HCT116 (cell line): ENCODE measurements at regions not wholly inside any gene's neighbourhood (a gene's known extent, or its start where the extent isn't known, plus 50 kb on each side); places are given as distances from the start of the nearest gene placed in this dataset.

Experiments used
- ATAC-seq: fragments of 200-7000 bp; cut with Tn5 transposase; 2 replicates; pipeline ENCODE4 v1.9.1; 2020; ENCODE audit warnings: mild to moderate bottlenecking, moderate library complexity
- BruUV-seq: library from RNA; stranded (reverse); fragments of 400-500 nt; replicated peaks from 2 replicates; lab custom pipeline; 2021; lab: Mats Ljungman, UMichigan
- CTCF ChIA-PET: fragments of 300-600 bp; sonication (Branson Sonifier 250); formaldehyde crosslinking; loops from one replicate; lab custom pipeline; 2021; ENCODE audit warnings: antibody characterized with exemption; lab: Charles Lee
- POLR2A ChIA-PET: fragments of 300-600, 350-600 bp; sonication (Branson Sonifier 250); formaldehyde crosslinking; loops from one replicate; lab custom pipeline; 2021; ENCODE audit warnings: antibody characterized with exemption; lab: Charles Lee
- RAD21 ChIA-PET, 2 experiments: fragments of 300-600 bp; sonication (Branson Sonifier 250); formaldehyde crosslinking; loops; one replicate each; lab custom pipeline; 2023; ENCODE audit warnings: low total read pairs in 2 of 2; ENCODE audit not compliant: uncharacterized antibody in 2 of 2, unreplicated experiment in 2 of 2, low non-redundant PET in 1 of 2; lab: Charles Lee
- DNase-seq: peaks from one replicate; pipeline ENCODE4 v3.0.0-alpha.2; 2010; ENCODE audit warnings: low read depth, low spot score
- H2AFZ ChIP-seq: fragments of 200-600 bp; shearing (Covaris generic), sonication (generic); 2 replicates; pipeline ENCODE4 v1.6.1; 2017; ENCODE audit warnings: low read depth, mixed run types, mixed read lengths, antibody characterized with exemption, low read length; ENCODE audit not compliant: poor library complexity, severe bottlenecking
- H3K27ac ChIP-seq: 2 replicates; pipeline ENCODE4 v1.5.1; 2012; ENCODE audit warnings: low read depth, low read length
- H3K27me3 ChIP-seq: fragments of 200-600 bp; sonication (generic); 2 replicates; pipeline ENCODE4 v1.6.1; 2016; ENCODE audit warnings: mixed run types, low read length, mixed read lengths; ENCODE audit not compliant: insufficient read depth
- H3K36me3 ChIP-seq, 2 experiments: fragments of 200-500 bp in 1 of 2; fragments of 200-600 bp in 1 of 2; sonication (Bioruptor generic) in 1 of 2; sonication (generic) in 1 of 2; 2 replicates each; pipeline versions ENCODE4 v1.5.1 to v1.6.1; 2014 to 2016; ENCODE audit warnings: low read length in 2 of 2, inconsistent platforms in 1 of 2, mixed read lengths in 1 of 2, mixed run types in 1 of 2; ENCODE audit not compliant: insufficient read depth in 2 of 2, control insufficient read depth in 1 of 2
- H3K4me1 ChIP-seq, 2 experiments: fragments of 200-600 bp in 1 of 2; sonication (generic) in 1 of 2; 2 replicates each; pipeline versions ENCODE4 v1.5.1 to v1.6.1; 2012 to 2017; ENCODE audit warnings: low read length in 2 of 2, inconsistent platforms in 1 of 2, mild to moderate bottlenecking in 1 of 2, mixed read lengths in 1 of 2, mixed run types in 1 of 2, moderate library complexity in 1 of 2; ENCODE audit not compliant: insufficient read depth in 2 of 2, control insufficient read depth in 1 of 2
- H3K4me2 ChIP-seq: fragments of 200-600 bp; sonication (generic); 2 replicates; pipeline ENCODE4 v1.6.1; 2017; ENCODE audit warnings: mixed run types, low read length, mixed read lengths
- H3K4me3 ChIP-seq, 2 experiments: fragments of 200-600 bp in 1 of 2; sonication (generic) in 1 of 2; replicated peaks in 1 of 2; 2 replicates each; pipeline ENCODE4 v1.5.1; 2011 to 2016; ENCODE audit warnings: low read length in 2 of 2, control low read depth in 1 of 2, low read depth in 1 of 2, mild to moderate bottlenecking in 1 of 2, mixed read lengths in 1 of 2, mixed run types in 1 of 2
- H3K79me2 ChIP-seq: fragments of 200-600 bp; sonication (generic); 2 replicates; pipeline ENCODE4 v1.6.1; 2017; ENCODE audit warnings: mild to moderate bottlenecking, mixed run types, low read length, moderate library complexity, mixed read lengths; ENCODE audit not compliant: insufficient read depth
- H3K9ac ChIP-seq: fragments of 200-600 bp; sonication (generic); 2 replicates; pipeline ENCODE4 v1.6.1; 2016; ENCODE audit warnings: low read length, mixed read lengths
- H3K9me2 ChIP-seq: fragments of 200-600 bp; sonication (generic), shearing (Covaris generic); 2 replicates; pipeline ENCODE4 v1.6.1; 2017; ENCODE audit warnings: mixed run types, mild to moderate bottlenecking, moderate library complexity; ENCODE audit not compliant: insufficient read depth
- H3K9me3 ChIP-seq, 2 experiments: fragments of 200-500 bp in 1 of 2; fragments of 200-600 bp in 1 of 2; sonication (Bioruptor generic) in 1 of 2; sonication (generic) in 1 of 2; 2 replicates each; pipeline ENCODE4 v1.6.1; 2014 to 2017; ENCODE audit warnings: low read length in 2 of 2, mixed read lengths in 2 of 2, inconsistent platforms in 1 of 2, low read depth in 1 of 2, mild to moderate bottlenecking in 1 of 2, mixed run types in 1 of 2, moderate library complexity in 1 of 2; ENCODE audit not compliant: control insufficient read depth in 1 of 2, insufficient read depth in 1 of 2
- H4K20me1 ChIP-seq: fragments of 200-600 bp; sonication (generic), shearing (Covaris generic); 2 replicates; pipeline ENCODE4 v1.6.1; 2017; ENCODE audit warnings: mixed run types, mild to moderate bottlenecking, moderate library complexity; ENCODE audit not compliant: insufficient read depth
- CBX3 ChIP-seq: IDR thresholded peaks from 2 replicates; pipeline ENCODE4 v1.6.1; 2012; ENCODE audit warnings: low read depth
- CEBPB ChIP-seq: IDR thresholded peaks from 2 replicates; pipeline ENCODE4 v1.6.1; 2012; ENCODE audit warnings: low read depth
- EGR1 ChIP-seq: IDR thresholded peaks from 2 replicates; pipeline ENCODE4 v1.6.1; 2012; ENCODE audit warnings: low read depth
- JUND ChIP-seq: IDR thresholded peaks from 2 replicates; pipeline ENCODE4 v1.6.1; 2012
- RAD21 ChIP-seq: IDR thresholded peaks from 2 replicates; pipeline ENCODE4 v1.6.1; 2012; ENCODE audit warnings: low read depth, mild to moderate bottlenecking
- SIN3A ChIP-seq: IDR thresholded peaks from 2 replicates; pipeline ENCODE4 v1.6.1; 2012; ENCODE audit warnings: low read depth
- SP1 ChIP-seq: IDR thresholded peaks from 2 replicates; pipeline ENCODE4 v1.6.1; 2012; ENCODE audit warnings: low read depth
- SRF ChIP-seq: IDR thresholded peaks from 2 replicates; pipeline ENCODE4 v1.6.1; 2012; ENCODE audit warnings: low read depth
- YY1 ChIP-seq: IDR thresholded peaks from 2 replicates; pipeline ENCODE4 v1.6.1; 2011; ENCODE audit warnings: low read length, low read depth, moderate library complexity, mild to moderate bottlenecking; ENCODE audit not compliant: insufficient replicate concordance; ENCODE audit errors: extremely low read depth
- ZNF274 ChIP-seq: fragments of 200-500 bp; sonication (Bioruptor generic); IDR thresholded peaks from 2 replicates; pipeline ENCODE4 v1.6.1; 2014; ENCODE audit warnings: mild to moderate bottlenecking, low read depth, low read length, inconsistent platforms
- intact Hi-C: fragments of 100-400 bp; cut with micrococcal nuclease; formaldehyde crosslinking; loops from 2 replicates; pipeline ENCODE4 v1.10.0; 2022
- TF ChIP-seq, protein P1 (sequence below): IDR thresholded peaks from 2 replicates; pipeline ENCODE4 v1.6.1; 2012

DNA sequence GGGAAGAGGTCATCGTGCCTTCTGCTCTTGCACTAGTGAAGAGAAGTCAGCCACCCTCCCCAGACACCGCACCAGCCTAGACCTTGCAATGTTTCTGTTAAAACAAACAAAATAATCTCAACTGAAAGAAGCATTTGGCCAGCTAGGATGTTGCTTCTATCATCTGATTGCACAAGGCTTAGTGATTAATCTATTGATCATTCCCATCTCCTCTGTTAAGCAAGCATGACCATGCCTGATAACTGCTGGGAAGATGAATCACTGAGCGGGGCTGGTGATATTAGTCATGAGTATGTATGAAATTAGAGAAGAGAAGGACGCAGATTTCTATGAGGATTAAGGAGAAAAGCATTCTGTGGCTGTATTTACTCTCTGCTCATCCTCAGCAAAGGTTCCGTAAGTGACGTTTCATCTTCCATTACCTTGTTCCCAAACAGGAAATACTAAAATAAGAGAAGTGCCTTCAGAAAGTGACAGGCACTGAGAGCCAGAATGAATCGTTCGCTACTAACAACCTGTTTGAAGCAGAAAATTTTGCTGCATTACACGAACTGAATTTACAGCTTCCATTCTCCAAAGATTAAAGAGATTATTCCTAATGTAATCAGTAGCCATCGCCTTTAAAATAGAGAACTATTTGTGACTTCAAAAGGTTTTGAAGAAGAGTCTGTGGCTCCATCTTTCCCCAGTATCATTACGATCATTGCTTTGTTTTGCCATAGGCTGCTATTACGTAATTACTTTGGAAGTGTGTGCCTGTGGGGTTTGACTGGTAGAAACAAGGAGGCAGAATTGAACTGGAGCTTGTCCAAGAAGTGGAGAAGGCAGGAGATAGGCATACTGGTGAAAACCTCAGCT, 219.1 kb downstream of the MED10 start:
- Histone ChIP-seq H2AFZ (no peak overlapping the region), H3K9me2 (no peaks in the 10 kb centered on the region), H3K4me1 (no peaks in the 10 kb centered on the region), H3K9ac (no peak overlapping the region), H3K27ac (no peak overlapping the region), H3K36me3 (no peaks in the 10 kb centered on the region), H3K79me2 (no peaks in the 10 kb centered on the region), H3K27me3 (peaks cover 7% of the 10 kb centered on the region; the same call in 1 of the 2 replicates), H3K4me3 (no peak overlapping the region), H4K20me1 (no peaks in the 10 kb centered on the region), H3K9me3 (no peaks in the 10 kb centered on the region), H3K4me2 (no peak overlapping the region)
- ATAC-seq (no peak), DNase-seq (no peak)
- POLR2A ChIA-PET: no interaction called here
- intact Hi-C loops: no loop called here
- RAD21 ChIA-PET: no interaction called here
- no TSS peak for BruUV-seq
- CTCF ChIA-PET: no interaction called here
- TF ChIP-seq SP1 (no peak), YY1 (no peak), CEBPB (peak; percentile 40; the same call in 1 of the 2 replicates), EGR1 (no peak), ZNF274 (no peak)

DNA sequence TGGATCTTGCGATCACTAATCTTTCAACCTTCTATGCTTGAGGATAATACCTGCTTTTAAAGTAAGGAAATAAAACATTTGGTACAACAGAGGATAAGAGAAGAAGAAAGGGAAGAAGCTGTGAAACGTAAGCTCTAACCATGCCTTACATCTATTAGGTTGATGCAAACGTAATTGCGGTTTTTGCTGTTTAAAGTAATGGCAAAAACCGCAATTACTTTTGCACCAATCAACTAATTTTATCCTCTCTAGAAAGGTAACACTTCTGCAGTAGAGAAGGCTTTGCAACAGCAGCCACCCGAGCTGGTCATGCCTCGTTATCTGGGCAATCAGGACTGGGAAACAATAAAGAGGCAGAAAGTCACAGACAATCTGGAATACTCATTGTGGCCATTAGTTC, 224.1 kb downstream of the MED10 start:
- no peak for DNase-seq
- Histone ChIP-seq H2AFZ (no peak overlapping the region), H3K4me2 (no peak overlapping the region), H4K20me1 (no peaks in the 10 kb centered on the region), H3K79me2 (no peaks in the 10 kb centered on the region), H3K4me1 (no peaks in the 10 kb centered on the region), H3K27me3 (peaks cover 7% of the 10 kb centered on the region; the same call in 1 of the 2 replicates), H3K9me2 (no peaks in the 10 kb centered on the region), H3K36me3 (no peaks in the 10 kb centered on the region), H3K27ac (no peak overlapping the region), H3K9ac (no peak overlapping the region), H3K4me3 (no peak overlapping the region), H3K9me3 (no peaks in the 10 kb centered on the region)
- intact Hi-C loops: no loop called here
- POLR2A ChIA-PET: no interaction called here
- TF ChIP-seq SIN3A (no peak), CBX3 (no peak), SRF (no peak), JUND (no peak), RAD21 (no peak), EGR1 (no peak), ZNF274 (no peak), SP1 (no peak)
- TF ChIP-seq, protein P1, sequence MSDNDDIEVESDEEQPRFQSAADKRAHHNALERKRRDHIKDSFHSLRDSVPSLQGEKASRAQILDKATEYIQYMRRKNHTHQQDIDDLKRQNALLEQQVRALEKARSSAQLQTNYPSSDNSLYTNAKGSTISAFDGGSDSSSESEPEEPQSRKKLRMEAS: no peak
- CTCF ChIA-PET: no interaction called here
- ATAC-seq: no peak
- RAD21 ChIA-PET: no interaction called here
- no TSS peak for BruUV-seq
